ENCODE measurements at regions not wholly inside any gene's neighbourhood (a gene's known extent, or its start where the extent isn't known, plus 50 kb on each side); places are given as distances from the start of the nearest gene placed in this dataset.

- no peaks in the 10 kb centered on the region for H3K27me3 ChIP-seq (replicated peaks in 1 of 4; ENCODE audit: control extremely low read depth in 1 of 4, control insufficient read depth in 3 of 4, insufficient read depth in 4 of 4, low read length in 3 of 4)
- TF ChIP-seq, protein P1, sequence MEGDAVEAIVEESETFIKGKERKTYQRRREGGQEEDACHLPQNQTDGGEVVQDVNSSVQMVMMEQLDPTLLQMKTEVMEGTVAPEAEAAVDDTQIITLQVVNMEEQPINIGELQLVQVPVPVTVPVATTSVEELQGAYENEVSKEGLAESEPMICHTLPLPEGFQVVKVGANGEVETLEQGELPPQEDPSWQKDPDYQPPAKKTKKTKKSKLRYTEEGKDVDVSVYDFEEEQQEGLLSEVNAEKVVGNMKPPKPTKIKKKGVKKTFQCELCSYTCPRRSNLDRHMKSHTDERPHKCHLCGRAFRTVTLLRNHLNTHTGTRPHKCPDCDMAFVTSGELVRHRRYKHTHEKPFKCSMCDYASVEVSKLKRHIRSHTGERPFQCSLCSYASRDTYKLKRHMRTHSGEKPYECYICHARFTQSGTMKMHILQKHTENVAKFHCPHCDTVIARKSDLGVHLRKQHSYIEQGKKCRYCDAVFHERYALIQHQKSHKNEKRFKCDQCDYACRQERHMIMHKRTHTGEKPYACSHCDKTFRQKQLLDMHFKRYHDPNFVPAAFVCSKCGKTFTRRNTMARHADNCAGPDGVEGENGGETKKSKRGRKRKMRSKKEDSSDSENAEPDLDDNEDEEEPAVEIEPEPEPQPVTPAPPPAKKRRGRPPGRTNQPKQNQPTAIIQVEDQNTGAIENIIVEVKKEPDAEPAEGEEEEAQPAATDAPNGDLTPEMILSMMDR (IDR thresholded peaks at IDR 0.05) = no peak
- H3K4me1 ChIP-seq (ENCODE audit: control insufficient read depth in 2 of 2, insufficient read depth in 2 of 2, low read length in 2 of 2) = no peaks in the 10 kb centered on the region
- intact Hi-C loops (cut with micrococcal nuclease) = no loop called here
- Mint-ChIP-seq H3K4me3 (no peak overlapping the region), H3K4me1 (no peaks in the 10 kb centered on the region), H3K27ac (no peak overlapping the region), H3K27me3 (peaks cover 9% of the 10 kb centered on the region), H3K9me3 (ENCODE audit: insufficient read depth) (no peaks in the 10 kb centered on the region)
- no peak overlapping the region for H2AFZ ChIP-seq (ENCODE audit: insufficient read depth, low read depth, low read length, poor library complexity, severe bottlenecking)
- H4K20me1 ChIP-seq (ENCODE audit: control insufficient read depth, insufficient read depth, low read length, poor library complexity, severe bottlenecking) = no peaks in the 10 kb centered on the region
- CTCF ChIA-PET = no interaction called here
- no peaks in the 10 kb centered on the region for H3K36me3 ChIP-seq (replicated peaks in 1 of 2; ENCODE audit: control extremely low read depth in 1 of 2, control insufficient read depth in 1 of 2, extremely low read depth in 1 of 2, insufficient read depth in 2 of 2, low read length in 1 of 2)
- no peaks in the 10 kb centered on the region for H3K9me3 ChIP-seq (ENCODE audit: control extremely low read depth in 1 of 3, control insufficient read depth in 2 of 3, insufficient read depth in 1 of 3, low read length in 2 of 3)
- no peak overlapping the region for H3K4me3 ChIP-seq (ENCODE audit: control extremely low read depth in 1 of 5, extremely low read depth in 1 of 5, insufficient read depth in 1 of 5, low read depth in 2 of 5, low read length in 4 of 5)
- H3K9ac ChIP-seq (ENCODE audit: low read length) = no peak overlapping the region
- no CpG with 5 or more reads among the region's 2 CpGs for WGBS (ENCODE audit: insufficient coverage)
- ATAC-seq (ENCODE audit: low read depth) (no peak), DNase-seq (no peak)
- POLR2A ChIA-PET = no interaction called here
- H3K27ac ChIP-seq (ENCODE audit: low read length in 2 of 2) = no peak overlapping the region
- no peak overlapping the region for H3K4me2 ChIP-seq (replicated peaks; ENCODE audit: low read depth, low read length, poor library complexity, severe bottlenecking)
- no peaks in the 10 kb centered on the region for H3K79me2 ChIP-seq (ENCODE audit: control insufficient read depth, insufficient read depth, low read length)
Measured at GRCh38 chr9:108486831-108487230, 369.0 kb downstream of the ACTL7B start.

DNA sequence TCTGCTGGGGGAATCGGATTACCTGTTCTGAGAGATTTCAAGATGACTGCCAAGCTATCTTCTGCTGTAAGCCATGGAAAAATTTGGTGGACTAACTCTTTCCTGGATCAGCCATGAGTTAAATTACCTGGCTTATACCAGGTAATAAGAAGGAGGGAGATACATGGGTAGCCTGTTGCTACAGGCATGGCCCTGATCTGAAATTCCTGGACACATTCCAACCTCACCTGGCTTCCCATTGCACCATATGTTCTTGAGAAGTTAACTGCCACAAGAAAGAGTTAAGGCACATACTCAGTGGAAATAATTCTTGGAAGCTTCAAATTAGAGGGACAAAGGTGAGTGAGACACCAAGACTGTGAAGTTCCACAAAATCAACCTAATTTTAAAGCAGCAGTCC, 371.3 kb downstream of the ACTL7B start:
- H3K9me3 ChIP-seq (ENCODE audit: control extremely low read depth in 1 of 3, control insufficient read depth in 2 of 3, insufficient read depth in 1 of 3, low read length in 2 of 3) = no peaks in the 10 kb centered on the region
- no peaks in the 10 kb centered on the region for H3K4me1 Mint-ChIP-seq
- ATAC-seq (ENCODE audit: low read depth) = no peak
- H4K20me1 ChIP-seq (ENCODE audit: control insufficient read depth, insufficient read depth, low read length, poor library complexity, severe bottlenecking) = no peaks in the 10 kb centered on the region
- H3K9me3 Mint-ChIP-seq (ENCODE audit: insufficient read depth) = no peaks in the 10 kb centered on the region
- no peaks in the 10 kb centered on the region for H3K27me3 ChIP-seq (replicated peaks in 1 of 4; ENCODE audit: control extremely low read depth in 1 of 4, control insufficient read depth in 3 of 4, insufficient read depth in 4 of 4, low read length in 3 of 4)
- DNase-seq = no peak
- H3K4me3 ChIP-seq (ENCODE audit: control extremely low read depth in 1 of 5, extremely low read depth in 1 of 5, insufficient read depth in 1 of 5, low read depth in 2 of 5, low read length in 4 of 5) = no peak overlapping the region
- H3K4me2 ChIP-seq (replicated peaks; ENCODE audit: low read depth, low read length, poor library complexity, severe bottlenecking) = no peak overlapping the region
- no peak overlapping the region for H3K9ac ChIP-seq (ENCODE audit: low read length)
- no peak overlapping the region for H3K4me3 Mint-ChIP-seq
- H2AFZ ChIP-seq (ENCODE audit: insufficient read depth, low read depth, low read length, poor library complexity, severe bottlenecking) = no peak overlapping the region
- no peaks in the 10 kb centered on the region for H3K4me1 ChIP-seq (ENCODE audit: control insufficient read depth in 2 of 2, insufficient read depth in 2 of 2, low read length in 2 of 2)
- H3K27ac ChIP-seq (ENCODE audit: low read length in 2 of 2) = no peak overlapping the region
- no peaks in the 10 kb centered on the region for H3K36me3 ChIP-seq (replicated peaks in 1 of 2; ENCODE audit: control extremely low read depth in 1 of 2, control insufficient read depth in 1 of 2, extremely low read depth in 1 of 2, insufficient read depth in 2 of 2, low read length in 1 of 2)
- no peak for TF ChIP-seq EZH2 (IDR thresholded peaks at IDR 0.05; ENCODE audit: borderline replicate concordance, insufficient read depth, low read depth, low read length, poor library complexity, severe bottlenecking)
- TF ChIP-seq, protein P1 (IDR thresholded peaks at IDR 0.05) = no peak
- no peak overlapping the region for H3K27ac Mint-ChIP-seq
- no peaks in the 10 kb centered on the region for H3K79me2 ChIP-seq (ENCODE audit: control insufficient read depth, insufficient read depth, low read length)
- ChIA-PET CTCF (no interaction called here), POLR2A (no interaction called here)
- intact Hi-C loops (cut with micrococcal nuclease) = no loop called here
- no CpG with 5 or more reads among the region's 1 CpG for WGBS (ENCODE audit: insufficient coverage)
- peaks cover 4% of the 10 kb centered on the region for H3K27me3 Mint-ChIP-seq

Data from B cell (primary cell).